PFSK-1 (cell line): ENCODE measurements at regions not wholly inside any gene's neighbourhood (a gene's known extent, or its start where the extent isn't known, plus 50 kb on each side); places are given as distances from the start of the nearest gene placed in this dataset.

Experiments used
- FOXP2 ChIP-seq: optimal IDR thresholded peaks from 2 replicates; pipeline ENCODE3; 2011; ENCODE audit warnings: borderline replicate concordance, control low read depth, inconsistent platforms; ENCODE audit not compliant: insufficient read depth; ENCODE audit errors: extremely low read length, extremely low read depth
- POLR2AphosphoS5 ChIP-seq: IDR thresholded peaks from 2 replicates; pipeline ENCODE4 v1.6.1; 2012; ENCODE audit warnings: low read depth, mild to moderate bottlenecking, control low read depth, low read length, moderate library complexity
- REST ChIP-seq, 2 experiments: IDR thresholded peaks; 2 replicates each; pipeline versions ENCODE4 v1.6.1 to v1.8.0; 2011 to 2012; ENCODE audit warnings: low read depth in 2 of 2, low read length in 2 of 2, control low read depth in 1 of 2, inconsistent platforms in 1 of 2, mild to moderate bottlenecking in 1 of 2, moderate library complexity in 1 of 2; ENCODE audit not compliant: insufficient read depth in 1 of 2
- SIN3A ChIP-seq: IDR thresholded peaks from 2 replicates; pipeline ENCODE4 v1.6.1; 2012; ENCODE audit warnings: mild to moderate bottlenecking, low read length, moderate library complexity, borderline replicate concordance; ENCODE audit not compliant: insufficient read depth
- TAF1 ChIP-seq: IDR thresholded peaks from 2 replicates; pipeline ENCODE4 v1.6.1; 2012; ENCODE audit warnings: low read length, control low read depth, borderline replicate concordance; ENCODE audit not compliant: insufficient read depth

- TF ChIP-seq REST (IDR thresholded peaks at IDR 0.05; ENCODE audit: insufficient read depth in 1 of 2, low read depth in 2 of 2, low read length in 2 of 2) (no peak), POLR2AphosphoS5 (no peak), TAF1 (no peak), SIN3A (no peak), FOXP2 (no peak)
Measured at GRCh38 chr7:142440219-142440905, 182.5 kb upstream of the PRSS58 start.
